ENCODE measurements at regions not wholly inside any gene's neighbourhood (a gene's known extent, or its start where the extent isn't known, plus 50 kb on each side); places are given as distances from the start of the nearest gene placed in this dataset.

DNA sequence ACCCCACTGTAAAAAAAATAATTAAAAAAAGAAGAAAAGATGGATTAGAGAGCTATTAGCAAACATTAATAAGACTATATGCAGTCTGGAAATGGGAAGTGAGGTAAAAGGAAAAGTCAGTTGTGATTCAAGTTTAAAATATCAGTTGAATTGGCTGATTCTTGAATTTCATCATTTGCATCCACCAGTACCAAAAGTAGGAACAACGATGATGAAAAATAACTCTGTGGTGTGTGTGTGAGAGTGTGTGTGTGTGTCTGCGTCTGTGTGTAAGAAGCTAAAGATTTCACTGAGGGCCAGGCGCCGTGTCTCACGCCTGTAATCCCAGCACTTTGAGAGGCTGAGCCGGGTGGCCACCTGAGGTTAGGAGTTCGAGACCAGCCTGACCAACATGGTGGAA lies 56.0 kb upstream of the SLC4A7 start:
- no peaks in the 10 kb centered on the region for H3K36me3 Mint-ChIP-seq (ENCODE audit: low read depth)
- Histone ChIP-seq H3K27me3 (ENCODE audit: control insufficient read depth in 1 of 2, insufficient read depth in 2 of 2, low read length in 2 of 2) (no peaks in the 10 kb centered on the region), H3K36me3 (ENCODE audit: insufficient read depth, low read length) (no peaks in the 10 kb centered on the region), H3K4me1 (ENCODE audit: insufficient read depth, low read length) (no peaks in the 10 kb centered on the region), H3K4me3 (ENCODE audit: low read length) (no peak overlapping the region), H3K27ac (ENCODE audit: low read depth in 1 of 2, low read length in 2 of 2) (no peak overlapping the region), H3K9me3 (ENCODE audit: control insufficient read depth in 1 of 2, insufficient read depth in 1 of 2, low read length in 2 of 2) (no peaks in the 10 kb centered on the region)
- no peaks in the 10 kb centered on the region for H3K27me3 Mint-ChIP-seq
- ChIA-PET POLR2A (no interaction called here), CTCF (no interaction called here)
- no peak for ATAC-seq (ENCODE audit: poor library complexity)
- no peaks in the 10 kb centered on the region for H3K9me3 Mint-ChIP-seq
- intact Hi-C loops (cut with DNase I, micrococcal nuclease) = loop anchor here in 1 of 2 experiments (1.0 kb wide), 1 partner anchor 47 kb away; no protein-coding TSS in a partner anchor
- H3K4me3 Mint-ChIP-seq = no peak overlapping the region
- TF ChIP-seq, protein P1, sequence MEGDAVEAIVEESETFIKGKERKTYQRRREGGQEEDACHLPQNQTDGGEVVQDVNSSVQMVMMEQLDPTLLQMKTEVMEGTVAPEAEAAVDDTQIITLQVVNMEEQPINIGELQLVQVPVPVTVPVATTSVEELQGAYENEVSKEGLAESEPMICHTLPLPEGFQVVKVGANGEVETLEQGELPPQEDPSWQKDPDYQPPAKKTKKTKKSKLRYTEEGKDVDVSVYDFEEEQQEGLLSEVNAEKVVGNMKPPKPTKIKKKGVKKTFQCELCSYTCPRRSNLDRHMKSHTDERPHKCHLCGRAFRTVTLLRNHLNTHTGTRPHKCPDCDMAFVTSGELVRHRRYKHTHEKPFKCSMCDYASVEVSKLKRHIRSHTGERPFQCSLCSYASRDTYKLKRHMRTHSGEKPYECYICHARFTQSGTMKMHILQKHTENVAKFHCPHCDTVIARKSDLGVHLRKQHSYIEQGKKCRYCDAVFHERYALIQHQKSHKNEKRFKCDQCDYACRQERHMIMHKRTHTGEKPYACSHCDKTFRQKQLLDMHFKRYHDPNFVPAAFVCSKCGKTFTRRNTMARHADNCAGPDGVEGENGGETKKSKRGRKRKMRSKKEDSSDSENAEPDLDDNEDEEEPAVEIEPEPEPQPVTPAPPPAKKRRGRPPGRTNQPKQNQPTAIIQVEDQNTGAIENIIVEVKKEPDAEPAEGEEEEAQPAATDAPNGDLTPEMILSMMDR (IDR thresholded peaks at IDR 0.05) = no peak
- DNase-seq = no peak
- H3K4me1 Mint-ChIP-seq (ENCODE audit: low read depth) = no peaks in the 10 kb centered on the region
- H3K27ac Mint-ChIP-seq = no peak overlapping the region

- Histone ChIP-seq H3K4me1 (ENCODE audit: insufficient read depth, low read length) (peaks cover 19% of the 10 kb centered on the region), H3K4me3 (ENCODE audit: low read length) (no peak overlapping the region), H3K36me3 (ENCODE audit: insufficient read depth, low read length) (no peaks in the 10 kb centered on the region), H3K27ac (ENCODE audit: low read depth in 1 of 2, low read length in 2 of 2) (no peak overlapping the region), H3K27me3 (ENCODE audit: control insufficient read depth in 1 of 2, insufficient read depth in 2 of 2, low read length in 2 of 2) (no peaks in the 10 kb centered on the region), H3K9me3 (ENCODE audit: control insufficient read depth in 1 of 2, insufficient read depth in 1 of 2, low read length in 2 of 2) (no peaks in the 10 kb centered on the region)
- no peak overlapping the region for H3K27ac Mint-ChIP-seq
- H3K27me3 Mint-ChIP-seq = no peaks in the 10 kb centered on the region
- ChIA-PET POLR2A (interaction anchor here (0.6 to 1.1 kb wide), 3 partner anchors 23 to 108 kb away, joined by 3 read pairs; no protein-coding TSS in a partner anchor), CTCF (interaction anchor here (0.7 kb wide), 1 partner anchor 22 kb away, joined by 3 read pairs; no protein-coding TSS in a partner anchor)
- H3K36me3 Mint-ChIP-seq (ENCODE audit: low read depth) = no peaks in the 10 kb centered on the region
- intact Hi-C loops (cut with DNase I, micrococcal nuclease) = no loop called here
- TF ChIP-seq, protein P1 (IDR thresholded peaks at IDR 0.05) = no peak
- H3K9me3 Mint-ChIP-seq = no peaks in the 10 kb centered on the region
- no peak overlapping the region for H3K4me3 Mint-ChIP-seq
- H3K4me1 Mint-ChIP-seq (ENCODE audit: low read depth) = peaks cover 15% of the 10 kb centered on the region
- ATAC-seq (ENCODE audit: poor library complexity) (no peak), DNase-seq (no peak)
These were observed 52.3 kb upstream of the SLC4A7 start for GRCh38 chr3:27536491-27536890.

- H3K27ac Mint-ChIP-seq = no peak overlapping the region
- intact Hi-C loops (cut with DNase I, micrococcal nuclease) = no loop called here
These were observed 51.7 kb upstream of the SLC4A7 start for GRCh38 chr3:27535809-27536392.

More at GRCh38 chr3:27535809-27536392, 51.7 kb upstream of the SLC4A7 start:
- Histone ChIP-seq H3K36me3 (ENCODE audit: insufficient read depth, low read length) (no peaks in the 10 kb centered on the region), H3K27me3 (ENCODE audit: control insufficient read depth in 1 of 2, insufficient read depth in 2 of 2, low read length in 2 of 2) (no peaks in the 10 kb centered on the region), H3K9me3 (ENCODE audit: control insufficient read depth in 1 of 2, insufficient read depth in 1 of 2, low read length in 2 of 2) (no peaks in the 10 kb centered on the region), H3K4me1 (ENCODE audit: insufficient read depth, low read length) (peaks cover 19% of the 10 kb centered on the region), H3K27ac (ENCODE audit: low read depth in 1 of 2, low read length in 2 of 2) (no peak overlapping the region), H3K4me3 (ENCODE audit: low read length) (no peak overlapping the region)
- no peak for DNase-seq
- Mint-ChIP-seq H3K4me3 (no peak overlapping the region), H3K9me3 (no peaks in the 10 kb centered on the region), H3K27me3 (no peaks in the 10 kb centered on the region), H3K4me1 (ENCODE audit: low read depth) (peaks cover 15% of the 10 kb centered on the region), H3K36me3 (ENCODE audit: low read depth) (no peaks in the 10 kb centered on the region)
- TF ChIP-seq, protein P1 (IDR thresholded peaks at IDR 0.05) = no peak
- no peak for ATAC-seq (ENCODE audit: poor library complexity)
- ChIA-PET CTCF (interaction anchor here (0.7 to 1.0 kb wide), 2 partner anchors 22 to 27 kb away, joined by 3 read pairs; no protein-coding TSS in a partner anchor), POLR2A (interaction anchor here (0.6 to 1.1 kb wide), 3 partner anchors 23 to 87 kb away, joined by 3 read pairs; no protein-coding TSS in a partner anchor)
